ENCODE measurements at regions not wholly inside any gene's neighbourhood (a gene's known extent, or its start where the extent isn't known, plus 50 kb on each side); places are given as distances from the start of the nearest gene placed in this dataset.
"Not testable (repeated sequence)": the region's sequence is repeated elsewhere in the genome, so short reads cannot be mapped to it uniquely, and the experiment has no call there.

DNA sequence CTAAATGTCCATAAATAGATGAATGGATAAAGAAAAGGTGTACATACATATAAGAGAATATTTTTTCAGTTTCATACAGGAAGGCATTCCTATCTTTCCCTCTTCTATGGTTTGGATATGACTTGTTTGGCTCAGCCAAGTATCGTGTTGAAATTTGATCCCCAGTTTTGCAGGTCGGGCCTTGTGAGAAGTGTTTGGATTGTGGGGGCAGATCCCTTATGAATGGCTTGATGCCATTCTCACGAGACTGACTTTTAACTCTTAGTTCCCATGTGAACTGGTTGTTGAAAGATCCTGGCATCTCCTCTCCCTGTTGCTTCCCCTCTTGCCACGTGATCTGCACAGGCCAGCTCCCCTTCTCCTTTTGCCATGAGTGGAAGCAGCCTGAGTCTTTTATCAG, 421.1 kb upstream of the FTMT start:
- Histone ChIP-seq H3K27ac (no peak overlapping the region), H3K4me3 (no peak overlapping the region)
- TF ChIP-seq CTCF (IDR thresholded peaks at IDR 0.05): no peak
- DNase-seq (ENCODE audit: low spot score): no peak

DNA sequence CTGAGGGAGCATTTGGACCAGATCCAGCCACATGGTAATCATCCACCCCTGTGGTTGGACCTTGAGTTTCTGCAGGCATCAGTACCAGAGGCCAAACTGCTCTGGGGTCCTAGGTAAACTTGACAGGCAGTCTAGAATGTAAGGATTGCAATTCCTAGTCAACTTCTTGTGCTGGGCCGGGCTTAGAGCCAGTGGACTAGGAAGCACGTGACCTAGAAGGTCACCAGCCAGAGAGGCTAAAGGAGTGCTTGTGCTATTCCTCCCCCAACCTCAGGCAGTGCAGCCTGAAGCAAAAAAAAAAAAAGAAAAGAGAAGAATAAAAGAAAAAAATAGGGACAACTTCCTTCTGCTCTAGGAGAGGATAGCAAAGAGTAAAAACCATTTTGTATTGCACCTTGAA, 406.2 kb upstream of the FTMT start:
- Histone ChIP-seq H3K27ac (no peak overlapping the region), H3K4me3 (no peak overlapping the region)
- no peak for DNase-seq (ENCODE audit: low spot score)
- TF ChIP-seq CTCF (IDR thresholded peaks at IDR 0.05): no peak

GRCh38 chr5:121462441-121462840, 389.2 kb upstream of the FTMT start:
- no peak for TF ChIP-seq CTCF (IDR thresholded peaks at IDR 0.05)
- Histone ChIP-seq H3K27ac (no peak overlapping the region), H3K4me3 (no peak overlapping the region)
- no peak for DNase-seq (ENCODE audit: low spot score)

DNA sequence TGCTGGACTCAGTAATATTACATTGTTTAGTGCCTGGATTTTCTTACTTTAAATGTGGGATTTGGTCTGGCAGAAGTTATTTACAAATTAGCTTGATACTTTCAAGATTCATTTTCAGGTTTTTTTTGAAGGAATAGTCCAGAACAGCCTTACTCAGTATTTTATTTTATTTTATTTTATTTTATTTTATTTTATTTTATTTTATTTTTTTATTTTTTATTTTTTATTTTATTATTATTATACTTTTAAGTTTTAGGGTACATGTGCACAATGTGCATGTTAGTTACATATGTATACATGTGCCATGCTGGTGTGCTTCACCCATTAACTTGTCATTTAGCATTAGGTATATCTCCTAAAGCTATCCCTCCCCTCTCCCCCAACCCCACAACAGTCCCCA, 380.5 kb upstream of the FTMT start:
- DNase-seq (ENCODE audit: low spot score); H3K27ac ChIP-seq; H3K4me3 ChIP-seq: not testable (repeated sequence)

- Histone ChIP-seq H3K27ac (no peak overlapping the region), H3K4me3 (no peak overlapping the region)
- no peak for DNase-seq (ENCODE audit: low spot score)
- TF ChIP-seq CTCF (IDR thresholded peaks at IDR 0.05): no peak
Measured at GRCh38 chr5:121478636-121479035, 373.0 kb upstream of the FTMT start.

DNA sequence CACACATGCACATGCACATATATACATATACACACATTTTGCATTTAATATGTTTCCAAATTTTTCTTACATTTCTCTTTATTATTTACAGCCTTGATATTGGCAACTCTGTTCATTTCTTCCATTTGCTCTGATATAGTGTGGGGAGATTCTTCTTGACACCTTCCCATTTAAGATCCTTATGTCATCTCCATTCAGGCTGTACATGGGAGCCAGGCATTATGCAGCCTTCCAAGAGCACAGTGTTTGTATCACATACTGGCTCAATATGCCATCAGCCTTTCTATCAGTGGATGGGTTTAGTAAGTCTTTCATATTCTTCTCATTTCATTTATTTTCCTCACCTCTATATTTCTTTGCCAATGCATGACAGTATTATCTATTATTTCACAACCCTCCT, 372.3 kb upstream of the FTMT start:
- H3K4me3 ChIP-seq: no peak overlapping the region
- no peak overlapping the region for H3K27ac ChIP-seq
- no peak for TF ChIP-seq CTCF (IDR thresholded peaks at IDR 0.05)
- no peak for DNase-seq (ENCODE audit: low spot score)

DNA sequence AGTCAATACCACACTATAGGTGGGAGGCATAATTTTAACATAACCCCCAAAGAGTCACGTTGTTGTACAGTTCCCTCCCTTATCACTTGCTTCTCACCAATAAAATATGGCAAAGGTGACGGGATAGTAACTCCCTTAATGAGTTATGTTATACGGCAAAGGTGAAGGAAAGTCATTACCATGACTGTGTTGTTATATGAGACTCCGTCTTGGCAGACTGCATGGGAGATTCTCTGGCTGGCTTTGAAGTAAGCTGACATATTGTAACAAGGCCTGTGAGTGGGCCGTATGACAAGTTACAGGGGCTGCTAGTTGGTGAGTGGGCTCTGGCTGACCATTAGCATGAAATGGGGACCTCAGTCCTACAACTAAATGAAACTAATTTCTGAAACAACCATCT, 366.4 kb upstream of the FTMT start:
- TF ChIP-seq CTCF (IDR thresholded peaks at IDR 0.05): no peak
- Histone ChIP-seq H3K4me3 (no peak overlapping the region), H3K27ac (no peak overlapping the region)
- no peak for DNase-seq (ENCODE audit: low spot score)

GRCh38 chr5:121485999-121486398, 365.7 kb upstream of the FTMT start:
- DNase-seq (ENCODE audit: low spot score); H3K4me3 ChIP-seq; H3K27ac ChIP-seq: not testable (repeated sequence)
